HG03439 (cell line): ENCODE measurements at regions not wholly inside any gene's neighbourhood (a gene's known extent, or its start where the extent isn't known, plus 50 kb on each side); places are given as distances from the start of the nearest gene placed in this dataset.
"Not testable (repeated sequence)": the region's sequence is repeated elsewhere in the genome, so short reads cannot be mapped to it uniquely, and the experiment has no call there.

Source experiments
- ATAC-seq: cut with Tn5 transposase; IDR thresholded peaks from one replicate; pipeline ENCODE4 v1.9.1; 2021; ENCODE audit warnings: mild to moderate bottlenecking, moderate library complexity; ENCODE audit not compliant: unreplicated experiment

- no peak for ATAC-seq
These were observed 50.4 kb upstream of the PRSS23 start for GRCh38 chr11:86749821-86750401.

GRCh38 chr11:86749376-86749775 lies 51.0 kb upstream of the PRSS23 start:
- no peak for ATAC-seq

GRCh38 chr11:86748296-86748695 lies 52.0 kb upstream of the PRSS23 start:
- ATAC-seq: no peak

- ATAC-seq: no peak
These were observed 52.5 kb upstream of the PRSS23 start for GRCh38 chr11:86747801-86748200.

- no peak for ATAC-seq
These were observed 53.8 kb upstream of the PRSS23 start for GRCh38 chr11:86746514-86746913.

GRCh38 chr11:86745571-86745970 lies 54.8 kb upstream of the PRSS23 start:
- no peak for ATAC-seq

GRCh38 chr11:86743223-86744118 lies 56.9 kb upstream of the PRSS23 start:
- peak; percentile 50 for ATAC-seq

- ATAC-seq: no peak
These were observed 58.2 kb upstream of the PRSS23 start for GRCh38 chr11:86741839-86742805.

GRCh38 chr11:86741484-86741835 lies 58.9 kb upstream of the PRSS23 start:
- no peak for ATAC-seq

GRCh38 chr11:86740628-86741483 lies 59.5 kb upstream of the PRSS23 start:
- ATAC-seq: no peak

GRCh38 chr11:86738568-86738967 lies 61.8 kb upstream of the PRSS23 start:
- no peak for ATAC-seq

GRCh38 chr11:86737737-86738136 lies 62.6 kb upstream of the PRSS23 start:
- no peak for ATAC-seq

GRCh38 chr11:86737230-86737629 lies 63.1 kb upstream of the PRSS23 start:
- no peak for ATAC-seq

- no peak for ATAC-seq
These were observed 63.8 kb upstream of the PRSS23 start for GRCh38 chr11:86736291-86737143.

- no peak for ATAC-seq
These were observed 63.3 kb upstream of the ME3 start for GRCh38 chr11:86735451-86736290.

- ATAC-seq: not testable (repeated sequence)
These were observed 60.3 kb upstream of the ME3 start for GRCh38 chr11:86732739-86733138.

GRCh38 chr11:86732286-86732685 lies 59.9 kb upstream of the ME3 start:
- not testable (repeated sequence) for ATAC-seq

- ATAC-seq: not testable (repeated sequence)
These were observed 57.2 kb upstream of the ME3 start for GRCh38 chr11:86729576-86729975.

GRCh38 chr11:86728562-86728961 lies 56.1 kb upstream of the ME3 start:
- no peak for ATAC-seq
